HL-60/S4 treated with retinoic acid at 250 ng/mL for 4 days and 3 days (cell line): ENCODE measurements at regions not wholly inside any gene's neighbourhood (a gene's known extent, or its start where the extent isn't known, plus 50 kb on each side); places are given as distances from the start of the nearest gene placed in this dataset.
"Not testable (repeated sequence)": the region's sequence is repeated elsewhere in the genome, so short reads cannot be mapped to it uniquely, and the experiment has no call there.

Experiments used
- in situ Hi-C: fragments of 300-500 bp; cut with MboI; formaldehyde crosslinking; loops from 2 replicates; pipeline ENCODE4 v1.7.0; 2022; ENCODE audit warnings: low sequenced_read_pairs

- in situ Hi-C loops, result no loop called here
Measured at GRCh38 chr12:131430158-131430742, 280.6 kb upstream of the SFSWAP start.

- in situ Hi-C loops, result not testable (repeated sequence)
Measured at GRCh38 chr12:131431126-131431655, 279.7 kb upstream of the SFSWAP start.

GRCh38 chr12:131432532-131433260 lies 278.2 kb upstream of the SFSWAP start:
- in situ Hi-C loops, result no loop called here

- in situ Hi-C loops, result loop anchor here (5.0 kb wide), 1 partner anchor 207 kb away; no protein-coding TSS in a partner anchor
Measured at GRCh38 chr12:131434208-131435125, 276.4 kb upstream of the SFSWAP start.

GRCh38 chr12:131436922-131437705 lies 273.8 kb upstream of the SFSWAP start:
- in situ Hi-C loops, result loop anchor here (5.0 kb wide), 1 partner anchor 210 kb away; no protein-coding TSS in a partner anchor

GRCh38 chr12:131437706-131438492 lies 273.0 kb upstream of the SFSWAP start:
- in situ Hi-C loops, result loop anchor here (5.0 kb wide), 1 partner anchor 211 kb away; no protein-coding TSS in a partner anchor

GRCh38 chr12:131438493-131438835 lies 272.4 kb upstream of the SFSWAP start:
- in situ Hi-C loops, result loop anchor here (5.0 kb wide), 1 partner anchor 211 kb away; no protein-coding TSS in a partner anchor

- in situ Hi-C loops, result loop anchor here (5.0 kb wide), 1 partner anchor 212 kb away; no protein-coding TSS in a partner anchor
Measured at GRCh38 chr12:131438881-131439280, 272.0 kb upstream of the SFSWAP start.

GRCh38 chr12:131439752-131440151 lies 271.1 kb upstream of the SFSWAP start:
- in situ Hi-C loops, result loop anchor here (5.0 kb wide), 1 partner anchor 212 kb away; no protein-coding TSS in a partner anchor

- in situ Hi-C loops, result not testable (repeated sequence)
Measured at GRCh38 chr12:131440209-131441059, 270.5 kb upstream of the SFSWAP start.

GRCh38 chr12:131441060-131441396 lies 269.9 kb upstream of the SFSWAP start:
- in situ Hi-C loops, result no loop called here

- in situ Hi-C loops, result no loop called here
Measured at GRCh38 chr12:131441638-131442336, 269.1 kb upstream of the SFSWAP start.

GRCh38 chr12:131442337-131442918 lies 268.5 kb upstream of the SFSWAP start:
- in situ Hi-C loops, result no loop called here

- in situ Hi-C loops, result no loop called here
Measured at GRCh38 chr12:131443019-131444000, 267.6 kb upstream of the SFSWAP start.

- in situ Hi-C loops, result no loop called here
Measured at GRCh38 chr12:131444220-131445164, 266.4 kb upstream of the SFSWAP start.
